CD4-positive, alpha-beta T cell (primary cell): ENCODE measurements at regions not wholly inside any gene's neighbourhood (a gene's known extent, or its start where the extent isn't known, plus 50 kb on each side); places are given as distances from the start of the nearest gene placed in this dataset.

Experiments used
- ATAC-seq: fragments of 200-7000 bp; cut with Tn5 transposase; one replicate; pipeline ENCODE4 v1.10.0; 2022; ENCODE audit warnings: mild to moderate bottlenecking; ENCODE audit not compliant: poor library complexity
- CTCF ChIA-PET: fragments of 350-600 bp; sonication (Branson Sonifier 250); formaldehyde crosslinking; loops from one replicate; lab custom pipeline; 2021; ENCODE audit warnings: antibody characterized with exemption, inconsistent platforms; lab: Charles Lee
- POLR2A ChIA-PET: fragments of 350-600 bp; sonication (Branson Sonifier 250); formaldehyde crosslinking; loops from one replicate; lab custom pipeline; 2021; ENCODE audit warnings: antibody characterized with exemption, inconsistent platforms; lab: Charles Lee
- DNase-seq, 14 experiments: peaks; one replicate each; pipeline ENCODE4 v3.0.0-alpha.2; 2013 to 2020; ENCODE audit warnings: mixed read lengths in 2 of 14
- H3K27ac ChIP-seq, 2 donors: one replicate each; pipeline versions ENCODE4 v1.5.1 to v1.7.0; 2013; ENCODE audit warnings: low read length in 2 of 2, low read depth in 1 of 2, mild to moderate bottlenecking in 1 of 2
- H3K27me3 ChIP-seq, 2 experiments: 1 replicate in 1 of 2; 2 replicates in 1 of 2; pipeline versions ENCODE4 v1.6.1 to v1.7.0; 2013; ENCODE audit warnings: low read length in 2 of 2, control low read depth in 1 of 2, mild to moderate bottlenecking in 1 of 2, moderate library complexity in 1 of 2; ENCODE audit not compliant: insufficient read depth in 2 of 2, control insufficient read depth in 1 of 2
- H3K36me3 ChIP-seq: one replicate; pipeline ENCODE4 v1.6.1; 2013; ENCODE audit warnings: low read length, control low read depth; ENCODE audit not compliant: insufficient read depth
- H3K4me1 ChIP-seq: one replicate; pipeline ENCODE4 v1.6.1; 2013; ENCODE audit warnings: low read length, control low read depth; ENCODE audit not compliant: insufficient read depth
- H3K4me3 ChIP-seq: one replicate; pipeline ENCODE4 v1.5.1; 2013; ENCODE audit warnings: mild to moderate bottlenecking, low read length, moderate library complexity
- H3K9me3 ChIP-seq, 2 experiments: 1 replicate in 1 of 2; 2 replicates in 1 of 2; pipeline versions ENCODE4 v1.6.1 to v1.7.0; 2013; ENCODE audit warnings: low read length in 2 of 2, mild to moderate bottlenecking in 2 of 2, control low read depth in 1 of 2, moderate library complexity in 1 of 2; ENCODE audit not compliant: control insufficient read depth in 1 of 2, insufficient read depth in 1 of 2
- H3K27ac Mint-ChIP-seq: one replicate; pipeline ENCODE4 v1.8.0; 2020; ENCODE audit warnings: mixed read lengths
- H3K27me3 Mint-ChIP-seq: one replicate; pipeline ENCODE4 v1.8.0; 2021; ENCODE audit warnings: mixed read lengths
- H3K36me3 Mint-ChIP-seq: one replicate; pipeline ENCODE4 v1.8.0; 2021; ENCODE audit warnings: low read depth, mixed read lengths
- H3K4me1 Mint-ChIP-seq: one replicate; pipeline ENCODE4 v1.8.0; 2021; ENCODE audit warnings: low read depth, mixed read lengths
- H3K4me3 Mint-ChIP-seq: one replicate; pipeline ENCODE4 v1.8.0; 2020; ENCODE audit warnings: mild to moderate bottlenecking, mixed read lengths
- H3K9me3 Mint-ChIP-seq: one replicate; pipeline ENCODE4 v1.8.0; 2020; ENCODE audit warnings: mixed read lengths
- CTCF ChIP-seq: fragments of 200-600 bp; IDR thresholded peaks from one replicate; pipeline ENCODE4 v1.8.0; 2022; ENCODE audit warnings: antibody characterized with exemption, mild to moderate bottlenecking
- intact Hi-C, 2 experiments: fragments of 100-400 bp; cut with DNase I in 1 of 2; cut with micrococcal nuclease in 1 of 2; formaldehyde crosslinking; loops; one replicate each; pipeline versions ENCODE4 v1.15.1 to v1.9.0; 2023 to 2025; cut with DNase I, micrococcal nuclease

GRCh38 chr6:92433911-92434310 is 985.4 kb downstream of the EPHA7 start:
- H3K4me1 ChIP-seq, result no peaks in the 10 kb centered on the region
- no peak overlapping the region for H3K27ac Mint-ChIP-seq
- DNase-seq (no peak), ATAC-seq (no peak)
- H3K4me3 ChIP-seq, result no peak overlapping the region
- no peaks in the 10 kb centered on the region for H3K27me3 Mint-ChIP-seq
- CTCF ChIA-PET, result no interaction called here
- H3K27me3 ChIP-seq, result no peaks in the 10 kb centered on the region
- H3K9me3 ChIP-seq, result peaks cover 0 to 4% of the 10 kb centered on the region in 2 experiments
- no peaks in the 10 kb centered on the region for H3K36me3 ChIP-seq
- intact Hi-C loops, result no loop called here
- POLR2A ChIA-PET, result no interaction called here
- H3K36me3 Mint-ChIP-seq, result no peaks in the 10 kb centered on the region
- no peak for TF ChIP-seq CTCF
- H3K27ac ChIP-seq, result no peak overlapping the region
- H3K4me1 Mint-ChIP-seq, result no peaks in the 10 kb centered on the region
- H3K9me3 Mint-ChIP-seq, result peaks cover 2% of the 10 kb centered on the region
- H3K4me3 Mint-ChIP-seq, result no peak overlapping the region

- DNase-seq, result no peak
- no peak for TF ChIP-seq CTCF
- no peaks in the 10 kb centered on the region for H3K36me3 Mint-ChIP-seq
- H3K4me1 Mint-ChIP-seq, result no peaks in the 10 kb centered on the region
- CTCF ChIA-PET, result no interaction called here
- H3K9me3 Mint-ChIP-seq, result peaks cover 6% of the 10 kb centered on the region
- no peaks in the 10 kb centered on the region for H3K27me3 ChIP-seq
- no peak for ATAC-seq
- intact Hi-C loops, result no loop called here
- H3K27ac ChIP-seq, result no peak overlapping the region
- H3K36me3 ChIP-seq, result no peaks in the 10 kb centered on the region
- no peaks in the 10 kb centered on the region for H3K4me1 ChIP-seq
- H3K9me3 ChIP-seq, result peaks cover 0 to 4% of the 10 kb centered on the region in 2 experiments
- H3K27ac Mint-ChIP-seq, result no peak overlapping the region
- POLR2A ChIA-PET, result no interaction called here
- no peaks in the 10 kb centered on the region for H3K27me3 Mint-ChIP-seq
- no peak overlapping the region for H3K4me3 ChIP-seq
- no peak overlapping the region for H3K4me3 Mint-ChIP-seq
These were observed 987.9 kb downstream of the EPHA7 start for GRCh38 chr6:92431502-92431901.

GRCh38 chr6:92428448-92428847 is 990.9 kb downstream of the EPHA7 start:
- peaks cover 0 to 4% of the 10 kb centered on the region in 2 experiments for H3K9me3 ChIP-seq
- no peaks in the 10 kb centered on the region for H3K4me1 Mint-ChIP-seq
- peaks cover 12% of the 10 kb centered on the region for H3K9me3 Mint-ChIP-seq
- H3K27me3 Mint-ChIP-seq, result no peaks in the 10 kb centered on the region
- no peak overlapping the region for H3K27ac Mint-ChIP-seq
- no peak for TF ChIP-seq CTCF
- no peak for ATAC-seq
- no peaks in the 10 kb centered on the region for H3K27me3 ChIP-seq
- ChIA-PET CTCF (no interaction called here), POLR2A (no interaction called here)
- no peak overlapping the region for H3K4me3 Mint-ChIP-seq
- no peak overlapping the region for H3K27ac ChIP-seq
- DNase-seq, result no peak
- no peaks in the 10 kb centered on the region for H3K36me3 ChIP-seq
- no peaks in the 10 kb centered on the region for H3K36me3 Mint-ChIP-seq
- H3K4me1 ChIP-seq, result no peaks in the 10 kb centered on the region
- intact Hi-C loops, result no loop called here
- no peak overlapping the region for H3K4me3 ChIP-seq
